Transverse colon (tissue), 4 donors: ENCODE measurements at regions not wholly inside any gene's neighbourhood (a gene's known extent, or its start where the extent isn't known, plus 50 kb on each side); places are given as distances from the start of the nearest gene placed in this dataset.

ENCODE experiments used
- DNase-seq: peaks from one replicate; pipeline ENCODE4 v3.0.0-alpha.2; 2019
- H3K27ac ChIP-seq, 4 donors: fragments of 200-600 bp; sonication (generic); 2 replicates each; pipeline ENCODE4 v1.5.1; 2016 to 2018; ENCODE audit warnings: inconsistent platforms in 4 of 4
- H3K27me3 ChIP-seq: fragments of 200-600 bp; sonication (generic); 2 replicates; pipeline ENCODE4 v1.5.1; 2017; ENCODE audit warnings: inconsistent platforms
- H3K36me3 ChIP-seq, 4 donors: fragments of 200-600 bp; sonication (generic); 2 replicates each; pipeline ENCODE4 v1.5.1; 2017 to 2019; ENCODE audit warnings: inconsistent platforms in 4 of 4
- H3K4me1 ChIP-seq, 4 donors: fragments of 200-600 bp; sonication (generic); 2 replicates each; pipeline ENCODE4 v1.5.1; 2017 to 2020; ENCODE audit warnings: inconsistent platforms in 4 of 4
- H3K4me3 ChIP-seq, 4 donors: fragments of 200-600 bp; sonication (generic); 1 replicate in 1 of 4; 2 replicates in 3 of 4; pipeline versions ENCODE4 v1.5.1 to v1.6.1; 2017 to 2019; ENCODE audit warnings: inconsistent platforms in 4 of 4
- H3K9me3 ChIP-seq, 2 donors: fragments of 200-600 bp; sonication (generic); 2 replicates each; pipeline ENCODE4 v1.5.1; 2017 to 2019; ENCODE audit warnings: inconsistent platforms in 2 of 2
- CTCF ChIP-seq, 5 experiments: fragments of 200-600 bp in 3 of 5; fragments of 450-650 bp in 2 of 5; sonication (generic) in 3 of 5; IDR thresholded peaks; 1 replicate in 2 of 5; 2 replicates in 3 of 5; pipeline ENCODE4 v1.5.1; 2016 to 2017; ENCODE audit warnings: antibody characterized with exemption in 5 of 5, inconsistent platforms in 3 of 5, mild to moderate bottlenecking in 2 of 5, moderate library complexity in 1 of 5
- EP300 ChIP-seq: sonication (generic); formaldehyde crosslinking; IDR thresholded peaks from one replicate; pipeline ENCODE4 v1.6.1; 2017; ENCODE audit warnings: antibody characterized with exemption, low read depth
- POLR2A ChIP-seq: fragments of 450-650 bp; IDR thresholded peaks from one replicate; pipeline ENCODE4 v1.6.1; 2016; ENCODE audit warnings: antibody characterized with exemption, mild to moderate bottlenecking, moderate library complexity
- POLR2AphosphoS5 ChIP-seq, 3 donors: sonication (generic); formaldehyde crosslinking; IDR thresholded peaks; one replicate each; pipeline ENCODE4 v1.6.1; 2016; ENCODE audit warnings: antibody characterized with exemption in 3 of 3
- WGBS, 2 donors: methylation state at CpG; one replicate each; pipeline ENCODE4 v1.1.5; 2018; ENCODE audit warnings: low coverage in 1 of 2; 5-methylcytosine and 5-hydroxymethylcytosine counted together
- in situ Hi-C, 4 donors: fragments of 200-750 bp; cut with MboI; loops; one replicate each; pipeline versions ENCODE4 v1.15.0 to v1.15.1; 2017; ENCODE audit warnings: low sequenced_read_pairs in 3 of 4, low pct_ligation_motif_present in 1 of 4, low pct_unique_long_range_greater_than_20kb in 1 of 4
- intact Hi-C: fragments of 100-400 bp; cut with DNase I; formaldehyde crosslinking; loops from one replicate; pipeline ENCODE4 v1.15.1; 2023; ENCODE audit warnings: low total_unique reads

GRCh38 chr20:22910287-22910852 is 124.7 kb upstream of the SSTR4 start:
- WGBS, 2 donors: 62 to 74% methylated on average over 6 to 7 of the region's 7 CpGs
- H3K27me3 ChIP-seq: no peaks in the 10 kb centered on the region
- H3K27ac ChIP-seq: no peak overlapping the region
- H3K9me3 ChIP-seq: no peaks in the 10 kb centered on the region
- no peak for TF ChIP-seq POLR2A
- no peak for TF ChIP-seq EP300
- no peaks in the 10 kb centered on the region for H3K36me3 ChIP-seq
- no peak for DNase-seq
- no peaks in the 10 kb centered on the region for H3K4me1 ChIP-seq
- in situ Hi-C loops (no loop called here), intact Hi-C loops (no loop called here)
- no peak overlapping the region for H3K4me3 ChIP-seq

GRCh38 chr20:22914291-22914690 is 120.8 kb upstream of the SSTR4 start:
- H3K4me3 ChIP-seq: no peak overlapping the region
- no peaks in the 10 kb centered on the region for H3K36me3 ChIP-seq
- intact Hi-C loops (no loop called here), in situ Hi-C loops (no loop called here)
- 79 to 84% methylated on average over 2 of the region's 2 CpGs for WGBS, 2 donors
- DNase-seq: no peak
- H3K9me3 ChIP-seq: no peaks in the 10 kb centered on the region
- H3K27ac ChIP-seq: no peak overlapping the region
- H3K27me3 ChIP-seq: no peaks in the 10 kb centered on the region
- no peaks in the 10 kb centered on the region for H3K4me1 ChIP-seq
- TF ChIP-seq POLR2AphosphoS5 (IDR thresholded peaks at IDR 0.05): no peak
- TF ChIP-seq POLR2A: no peak
- TF ChIP-seq CTCF (IDR thresholded peaks at IDR 0.05): no peak
- TF ChIP-seq EP300: no peak

GRCh38 chr20:22915512-22915911 is 119.6 kb upstream of the SSTR4 start:
- Histone ChIP-seq H3K4me3 (no peak overlapping the region), H3K9me3 (no peaks in the 10 kb centered on the region), H3K27me3 (no peaks in the 10 kb centered on the region), H3K27ac (no peak overlapping the region), H3K36me3 (no peaks in the 10 kb centered on the region), H3K4me1 (no peaks in the 10 kb centered on the region)
- TF ChIP-seq EP300 (no peak), CTCF (IDR thresholded peaks at IDR 0.05) (no peak)
- WGBS, 2 donors: 61 to 86% methylated on average over 2 of the region's 2 CpGs
- intact Hi-C loops: no loop called here
- in situ Hi-C loops: no loop called here
- DNase-seq: no peak

GRCh38 chr20:22916021-22916842 is 118.9 kb upstream of the SSTR4 start:
- Histone ChIP-seq H3K9me3 (no peaks in the 10 kb centered on the region), H3K27ac (no peak overlapping the region), H3K4me3 (no peak overlapping the region), H3K4me1 (no peaks in the 10 kb centered on the region), H3K36me3 (no peaks in the 10 kb centered on the region), H3K27me3 (no peaks in the 10 kb centered on the region)
- TF ChIP-seq POLR2A: no peak
- no peak for TF ChIP-seq EP300
- TF ChIP-seq CTCF (IDR thresholded peaks at IDR 0.05): no peak
- no peak for TF ChIP-seq POLR2AphosphoS5 (IDR thresholded peaks at IDR 0.05)
- WGBS, 2 donors: 46 to 59% methylated on average over 2 to 12 of the region's 12 CpGs
- intact Hi-C loops: no loop called here
- in situ Hi-C loops: no loop called here
- DNase-seq: peak; percentile 9
